ENCODE measurements at regions not wholly inside any gene's neighbourhood (a gene's known extent, or its start where the extent isn't known, plus 50 kb on each side); places are given as distances from the start of the nearest gene placed in this dataset.

DNA sequence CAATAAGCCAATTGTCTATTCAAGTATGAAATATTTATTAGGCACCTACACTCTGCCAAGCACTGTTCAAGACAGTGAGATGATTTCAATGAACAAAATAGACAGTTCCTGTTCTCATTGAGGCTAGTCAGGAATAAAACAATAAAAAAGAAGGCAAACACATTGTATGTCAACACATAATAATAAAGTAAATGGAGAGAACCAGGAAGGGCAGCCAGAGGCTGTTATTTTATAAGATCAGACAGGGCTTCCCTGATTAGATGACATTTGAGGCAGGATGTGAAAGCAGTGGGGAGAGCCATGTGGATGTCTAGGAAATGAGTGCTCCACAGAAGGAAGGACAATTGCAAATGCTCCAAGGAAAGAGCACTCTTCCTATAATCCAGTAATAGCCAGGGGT is 2371.1 kb downstream of the MAT2B start:
- no peak overlapping the region for H3K4me2 ChIP-seq (ENCODE audit: control insufficient read depth, extremely low read depth, insufficient read depth, low read depth, low read length)
- no peak for FAIRE-seq

DNA sequence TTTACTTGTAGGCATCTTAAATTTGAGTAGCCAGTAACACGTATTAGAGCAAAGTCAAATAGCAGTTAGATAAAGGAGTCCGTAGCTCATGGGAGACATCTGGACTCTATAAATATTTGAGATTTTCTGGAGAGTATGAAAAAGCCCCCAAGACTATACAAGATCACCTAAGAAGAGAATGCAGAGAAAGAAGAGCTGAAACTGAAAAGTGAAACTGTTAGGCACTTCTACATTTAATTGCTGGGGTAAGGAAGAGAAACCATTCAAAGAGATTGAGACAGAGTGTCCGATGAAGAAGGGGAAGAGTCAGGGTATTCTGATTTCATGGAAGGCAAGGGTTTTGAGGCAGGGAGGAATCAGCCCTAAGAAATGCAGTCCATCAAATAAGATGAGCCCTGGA is 2372.1 kb downstream of the MAT2B start:
- Histone ChIP-seq H3K9ac (ENCODE audit: control insufficient read depth, extremely low read depth, insufficient read depth, low read length) (no peak overlapping the region), H3K4me3 (ENCODE audit: control insufficient read depth in 2 of 3, extremely low read depth in 1 of 3, insufficient read depth in 2 of 3, low read depth in 1 of 3, low read length in 3 of 3) (no peak overlapping the region), H3K79me2 (ENCODE audit: control insufficient read depth, insufficient read depth, low read length) (no peaks in the 10 kb centered on the region), H3K9me3 (ENCODE audit: control insufficient read depth, low read depth, low read length) (no peaks in the 10 kb centered on the region), H4K20me1 (ENCODE audit: control insufficient read depth, extremely low read depth, insufficient read depth, low read length) (no peaks in the 10 kb centered on the region), H3K27me3 (ENCODE audit: control insufficient read depth, extremely low read depth, insufficient read depth, low read length) (no peaks in the 10 kb centered on the region), H3K4me1 (ENCODE audit: control insufficient read depth, extremely low read depth, insufficient read depth, low read length) (no peaks in the 10 kb centered on the region), H2AFZ (ENCODE audit: control insufficient read depth, low read length) (no peak overlapping the region), H3K27ac (ENCODE audit: control insufficient read depth, insufficient read depth, low read length) (no peak overlapping the region), H3K9me1 (ENCODE audit: control insufficient read depth, extremely low read depth, insufficient read depth, low read length) (no peaks in the 10 kb centered on the region), H3K4me2 (ENCODE audit: control insufficient read depth, extremely low read depth, insufficient read depth, low read depth, low read length) (no peak overlapping the region), H3K36me3 (ENCODE audit: control insufficient read depth in 2 of 2, extremely low read depth in 1 of 2, insufficient read depth in 2 of 2, low read length in 2 of 2) (no peaks in the 10 kb centered on the region)
- DNase-seq (ENCODE audit: low read depth, low spot score) (no peak), FAIRE-seq (no peak)
- no peak for TF ChIP-seq EZH2 (IDR thresholded peaks at IDR 0.05; ENCODE audit: low read length)
- TF ChIP-seq, protein P1, sequence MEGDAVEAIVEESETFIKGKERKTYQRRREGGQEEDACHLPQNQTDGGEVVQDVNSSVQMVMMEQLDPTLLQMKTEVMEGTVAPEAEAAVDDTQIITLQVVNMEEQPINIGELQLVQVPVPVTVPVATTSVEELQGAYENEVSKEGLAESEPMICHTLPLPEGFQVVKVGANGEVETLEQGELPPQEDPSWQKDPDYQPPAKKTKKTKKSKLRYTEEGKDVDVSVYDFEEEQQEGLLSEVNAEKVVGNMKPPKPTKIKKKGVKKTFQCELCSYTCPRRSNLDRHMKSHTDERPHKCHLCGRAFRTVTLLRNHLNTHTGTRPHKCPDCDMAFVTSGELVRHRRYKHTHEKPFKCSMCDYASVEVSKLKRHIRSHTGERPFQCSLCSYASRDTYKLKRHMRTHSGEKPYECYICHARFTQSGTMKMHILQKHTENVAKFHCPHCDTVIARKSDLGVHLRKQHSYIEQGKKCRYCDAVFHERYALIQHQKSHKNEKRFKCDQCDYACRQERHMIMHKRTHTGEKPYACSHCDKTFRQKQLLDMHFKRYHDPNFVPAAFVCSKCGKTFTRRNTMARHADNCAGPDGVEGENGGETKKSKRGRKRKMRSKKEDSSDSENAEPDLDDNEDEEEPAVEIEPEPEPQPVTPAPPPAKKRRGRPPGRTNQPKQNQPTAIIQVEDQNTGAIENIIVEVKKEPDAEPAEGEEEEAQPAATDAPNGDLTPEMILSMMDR (optimal IDR thresholded peaks at IDR 0.05 in 1 of 3, IDR thresholded peaks at IDR 0.05 in 1 of 3, conservative IDR thresholded peaks at IDR 0.05 in 1 of 3; ENCODE audit: extremely low read depth in 1 of 3, insufficient read depth in 2 of 3, low read length in 3 of 3), result no peak
- dilution Hi-C loops (cut with MboI; ENCODE audit: extremely low pct_ligation_motif_present, low sequenced_read_pairs), result no loop called here

More for the DNA sequence above, 2371.1 kb downstream of the MAT2B start:
- no peaks in the 10 kb centered on the region for H3K9me3 ChIP-seq (ENCODE audit: control insufficient read depth, low read depth, low read length)
- no peaks in the 10 kb centered on the region for H4K20me1 ChIP-seq (ENCODE audit: control insufficient read depth, extremely low read depth, insufficient read depth, low read length)
- H3K27ac ChIP-seq (ENCODE audit: control insufficient read depth, insufficient read depth, low read length), result no peak overlapping the region
- no peaks in the 10 kb centered on the region for H3K79me2 ChIP-seq (ENCODE audit: control insufficient read depth, insufficient read depth, low read length)
- H3K4me3 ChIP-seq (ENCODE audit: control insufficient read depth in 2 of 3, extremely low read depth in 1 of 3, insufficient read depth in 2 of 3, low read depth in 1 of 3, low read length in 3 of 3), result no peak overlapping the region
- H3K9me1 ChIP-seq (ENCODE audit: control insufficient read depth, extremely low read depth, insufficient read depth, low read length), result no peaks in the 10 kb centered on the region
- no peaks in the 10 kb centered on the region for H3K4me1 ChIP-seq (ENCODE audit: control insufficient read depth, extremely low read depth, insufficient read depth, low read length)
- H3K9ac ChIP-seq (ENCODE audit: control insufficient read depth, extremely low read depth, insufficient read depth, low read length), result no peak overlapping the region
- H2AFZ ChIP-seq (ENCODE audit: control insufficient read depth, low read length), result no peak overlapping the region
- TF ChIP-seq EZH2 (IDR thresholded peaks at IDR 0.05; ENCODE audit: low read length), result no peak
- TF ChIP-seq, protein P1 (optimal IDR thresholded peaks at IDR 0.05 in 1 of 3, IDR thresholded peaks at IDR 0.05 in 1 of 3, conservative IDR thresholded peaks at IDR 0.05 in 1 of 3; ENCODE audit: extremely low read depth in 1 of 3, insufficient read depth in 2 of 3, low read length in 3 of 3), result no peak
- no peak for DNase-seq (ENCODE audit: low read depth, low spot score)
- dilution Hi-C loops (cut with MboI; ENCODE audit: extremely low pct_ligation_motif_present, low sequenced_read_pairs), result no loop called here
- H3K27me3 ChIP-seq (ENCODE audit: control insufficient read depth, extremely low read depth, insufficient read depth, low read length), result no peaks in the 10 kb centered on the region
- no peaks in the 10 kb centered on the region for H3K36me3 ChIP-seq (ENCODE audit: control insufficient read depth in 2 of 2, extremely low read depth in 1 of 2, insufficient read depth in 2 of 2, low read length in 2 of 2)

All from keratinocyte (primary cell).